ENCODE measurements at regions not wholly inside any gene's neighbourhood (a gene's known extent, or its start where the extent isn't known, plus 50 kb on each side); places are given as distances from the start of the nearest gene placed in this dataset.

DNA sequence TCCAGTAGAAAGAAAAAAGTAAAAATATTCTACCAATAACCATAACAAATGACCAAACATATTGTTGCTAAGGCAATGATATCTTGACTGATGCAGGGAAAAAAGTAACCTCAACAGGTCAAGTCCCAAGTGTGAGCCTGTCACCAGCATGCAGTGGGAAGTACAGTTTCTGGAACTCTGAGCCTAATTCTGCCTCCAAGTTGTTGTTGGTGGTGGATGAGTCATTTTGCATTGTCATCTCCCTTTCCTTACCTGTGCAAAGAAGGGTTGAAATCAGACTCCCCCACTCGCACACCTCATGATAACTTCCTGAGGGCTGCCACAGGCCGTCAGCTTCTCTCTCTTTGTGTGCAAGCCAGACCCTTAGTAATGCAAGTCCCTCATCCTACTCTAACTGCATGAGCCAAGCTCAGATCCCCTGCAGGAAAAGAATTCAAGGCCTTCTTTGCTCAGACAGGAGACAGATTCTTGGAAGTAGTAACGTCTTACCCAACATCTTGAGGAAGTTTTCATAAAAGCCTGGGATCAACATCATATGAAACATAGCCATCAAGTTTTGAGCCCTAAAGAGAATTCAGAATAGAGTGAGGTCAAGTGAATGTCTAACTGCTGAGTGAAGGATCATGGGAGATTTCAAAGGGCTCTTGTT is 207.6 kb upstream of the FOXA2 start:
- DNase-seq (ENCODE audit: low spot score): no peak

GRCh38 chr20:22794200-22794599 is 209.8 kb upstream of the FOXA2 start:
- no peak for DNase-seq (ENCODE audit: low spot score)

- no peak for DNase-seq (ENCODE audit: low spot score)
Observed at GRCh38 chr20:22795433-22795832, 211.1 kb upstream of the FOXA2 start.

- DNase-seq (ENCODE audit: low spot score): no peak
Observed at GRCh38 chr20:22795871-22796270, 211.5 kb upstream of the FOXA2 start.

GRCh38 chr20:22796469-22797077 is 212.2 kb upstream of the FOXA2 start:
- no peak for DNase-seq (ENCODE audit: low spot score)

DNA sequence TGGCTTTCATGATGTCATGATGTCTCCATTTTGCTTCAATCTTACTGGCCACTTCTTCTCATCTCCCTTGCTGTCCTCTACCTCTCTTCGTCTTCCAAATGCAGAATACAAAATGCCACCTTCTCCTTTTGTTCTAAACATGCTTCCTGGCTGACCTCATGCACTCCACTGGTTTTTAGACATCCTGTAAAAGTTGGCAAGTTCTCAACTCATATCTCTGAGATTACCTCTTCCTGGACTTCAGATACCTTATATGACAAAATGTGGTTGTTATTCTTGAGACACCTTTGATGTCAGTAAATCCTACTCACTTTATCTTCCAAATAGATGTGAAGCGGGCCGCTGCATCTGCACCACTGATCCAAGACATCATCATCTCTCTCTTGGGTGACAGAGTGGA is 212.7 kb upstream of the FOXA2 start:
- no peak for DNase-seq (ENCODE audit: low spot score)

DNA sequence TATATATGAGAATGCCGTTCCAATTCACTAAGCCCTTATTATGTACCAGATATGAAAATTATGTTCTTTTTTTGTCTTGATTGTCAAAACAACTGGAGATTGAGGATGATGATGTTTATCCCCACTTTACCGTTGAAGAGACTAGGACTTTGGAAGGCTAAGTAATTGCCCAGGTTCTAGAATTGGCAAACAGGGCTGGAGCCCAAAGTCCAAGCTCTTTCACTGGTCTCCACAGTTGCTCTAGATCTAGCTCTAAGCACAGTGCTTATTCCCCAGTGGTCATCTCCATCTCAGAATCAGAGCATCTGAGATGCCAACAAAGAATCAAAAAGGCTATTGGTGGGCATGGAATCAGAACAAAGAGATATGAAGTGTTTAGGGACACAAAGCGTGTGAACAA is 215.3 kb upstream of the FOXA2 start:
- DNase-seq (ENCODE audit: low spot score): no peak

- no peak for DNase-seq (ENCODE audit: low spot score)
Observed at GRCh38 chr20:22800129-22800528, 215.8 kb upstream of the FOXA2 start.

- no peak for DNase-seq (ENCODE audit: low spot score)
Observed at GRCh38 chr20:22801528-22801927, 217.2 kb upstream of the FOXA2 start.

GRCh38 chr20:22802296-22802695 is 217.9 kb upstream of the FOXA2 start:
- no peak for DNase-seq (ENCODE audit: low spot score)

DNA sequence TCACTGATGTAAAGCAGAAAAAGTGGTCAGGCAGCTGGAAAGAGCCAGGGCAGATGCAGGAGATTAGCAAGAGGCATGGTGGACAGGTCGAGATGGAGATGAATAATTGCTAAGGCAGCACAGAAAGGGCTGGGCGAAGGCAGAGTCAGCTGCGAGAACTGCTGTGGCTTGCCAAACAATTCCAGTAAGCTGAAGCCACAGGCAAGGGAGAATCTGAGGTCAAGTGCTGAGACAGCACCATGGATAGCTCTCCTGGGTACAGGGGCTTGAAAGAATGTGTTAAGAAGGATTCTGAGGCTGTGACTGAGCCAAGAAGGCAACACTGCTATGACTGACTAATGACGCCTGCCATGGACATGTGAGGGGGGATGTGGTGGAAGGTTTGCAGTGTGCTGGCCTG is 220.8 kb upstream of the FOXA2 start:
- no peak for DNase-seq (ENCODE audit: low spot score)

- no peak for DNase-seq (ENCODE audit: low spot score)
Observed at GRCh38 chr20:22805996-22806395, 221.6 kb upstream of the FOXA2 start.

GRCh38 chr20:22807045-22807444 is 222.7 kb upstream of the FOXA2 start:
- DNase-seq (ENCODE audit: low spot score): no peak

DNA sequence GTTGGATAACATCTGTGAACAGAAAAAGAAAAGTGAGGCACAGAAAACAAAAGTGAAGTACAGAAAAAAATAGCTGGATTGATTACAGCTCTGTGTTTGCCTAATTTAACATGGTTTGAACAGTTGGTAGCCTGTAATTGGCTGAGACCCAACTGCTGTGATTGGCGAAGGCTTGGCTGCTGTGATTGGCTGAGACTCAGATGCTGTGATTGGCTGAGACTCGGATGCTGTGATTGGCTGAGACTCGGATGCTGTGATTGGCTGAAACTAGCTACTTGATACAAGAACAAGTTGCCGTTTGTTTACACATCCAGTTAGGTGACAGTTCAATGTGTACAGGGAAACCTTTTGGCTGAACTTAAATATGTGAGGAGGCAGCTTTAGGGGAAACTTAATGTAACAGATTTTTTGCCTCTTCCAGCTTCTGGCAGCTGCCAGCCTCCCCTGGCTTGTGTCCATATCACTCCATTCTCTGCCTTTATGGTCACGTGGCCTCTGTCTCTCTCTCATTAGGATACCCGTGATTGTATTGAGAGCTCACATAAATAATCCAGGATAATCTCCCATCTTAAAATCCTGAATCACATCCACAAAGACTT is 223.4 kb upstream of the FOXA2 start:
- DNase-seq (ENCODE audit: low spot score): no peak

DNA sequence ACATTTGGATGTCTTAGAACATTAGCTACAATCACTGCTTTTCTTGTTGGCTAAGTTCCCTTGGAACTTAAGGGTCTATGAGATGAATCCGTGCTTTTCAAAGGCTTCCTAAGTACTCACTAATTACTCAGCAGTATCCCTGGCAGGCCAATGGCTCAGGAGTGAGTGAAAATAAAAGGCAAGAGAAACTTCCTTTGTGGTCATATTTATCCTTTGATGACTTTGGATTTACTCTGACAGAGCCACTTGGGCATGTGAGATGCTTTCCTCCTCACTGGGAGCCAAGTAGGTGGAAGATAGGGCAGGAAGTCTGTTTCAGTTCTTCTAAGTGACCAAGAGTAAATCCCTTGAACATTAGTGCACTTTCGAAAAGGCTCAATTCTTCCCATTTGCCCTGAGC is 224.3 kb upstream of the FOXA2 start:
- DNase-seq (ENCODE audit: low spot score): no peak

GRCh38 chr20:22810030-22810429 is 225.1 kb upstream of the SSTR4 start:
- DNase-seq (ENCODE audit: low spot score): no peak

DNA sequence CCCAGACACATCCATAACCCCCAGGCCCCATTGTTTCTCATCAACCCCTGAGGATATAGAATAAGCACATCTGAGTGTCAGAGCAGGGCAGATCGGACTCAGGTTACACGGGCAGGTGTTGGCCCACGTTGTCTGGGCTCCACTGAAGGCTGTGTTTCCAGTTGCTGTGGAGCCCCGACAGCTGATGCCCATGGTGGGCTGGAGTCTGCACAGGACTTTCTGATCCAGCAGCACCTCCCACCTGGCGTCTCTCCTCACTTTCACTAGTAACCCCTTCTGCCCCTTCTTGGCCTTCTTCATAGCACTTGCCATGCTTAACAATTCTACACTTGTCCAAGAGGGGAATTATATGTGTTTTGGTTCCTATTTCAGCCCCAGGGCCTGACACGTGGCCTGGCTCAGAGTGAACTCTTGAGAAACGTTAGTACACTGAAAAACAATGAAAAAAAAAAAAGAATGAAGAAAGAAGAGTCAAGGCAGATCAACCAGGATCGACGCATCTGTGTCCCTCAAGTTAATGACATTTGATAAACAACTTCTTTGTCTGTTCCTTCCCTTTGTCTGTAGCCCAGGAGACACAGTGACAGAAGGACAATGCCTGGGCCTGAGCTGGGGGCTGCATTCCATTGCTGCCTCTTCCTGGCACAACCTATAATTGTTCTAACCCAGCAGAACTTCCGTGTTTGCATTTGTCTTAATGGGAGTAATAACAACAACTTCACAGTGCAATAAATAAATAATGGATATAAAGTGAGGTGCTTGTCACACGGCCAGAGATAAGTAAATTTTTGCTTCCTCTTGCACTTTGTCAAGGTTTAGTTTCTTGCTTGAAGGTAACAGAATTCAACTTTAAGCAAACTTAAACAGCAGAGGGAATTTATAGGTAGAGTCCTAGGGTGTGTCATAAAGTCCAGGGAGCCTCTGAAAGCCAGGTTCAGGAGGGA is 224.2 kb upstream of the SSTR4 start:
- DNase-seq (ENCODE audit: low spot score): no peak

GRCh38 chr20:22814471-22815205 is 220.5 kb upstream of the SSTR4 start:
- DNase-seq (ENCODE audit: low spot score): no peak

DNA sequence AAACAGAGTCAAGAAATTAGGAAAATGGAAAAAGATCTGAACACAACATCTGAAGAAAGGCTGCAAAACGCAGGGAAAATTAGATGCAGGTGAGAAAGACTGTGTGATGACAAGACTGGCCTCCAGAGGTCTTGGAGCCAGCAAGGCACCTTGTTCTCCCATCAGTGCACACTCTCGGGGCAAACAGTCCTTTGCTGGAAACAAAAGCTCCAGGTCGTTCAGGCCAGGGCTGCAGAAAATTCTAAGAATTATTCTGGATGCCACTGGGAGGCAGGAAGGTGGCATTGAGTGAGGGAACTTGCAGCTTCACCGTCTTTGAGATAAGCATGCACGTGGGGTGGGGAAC is 219.9 kb upstream of the SSTR4 start:
- no peak for DNase-seq (ENCODE audit: low spot score)

GRCh38 chr20:22815603-22816315 is 219.4 kb upstream of the SSTR4 start:
- no peak for DNase-seq (ENCODE audit: low spot score)

GRCh38 chr20:22818636-22819035 is 216.5 kb upstream of the SSTR4 start:
- no peak for DNase-seq (ENCODE audit: low spot score)
